ENCODE measurements at regions not wholly inside any gene's neighbourhood (a gene's known extent, or its start where the extent isn't known, plus 50 kb on each side); places are given as distances from the start of the nearest gene placed in this dataset.

DNA sequence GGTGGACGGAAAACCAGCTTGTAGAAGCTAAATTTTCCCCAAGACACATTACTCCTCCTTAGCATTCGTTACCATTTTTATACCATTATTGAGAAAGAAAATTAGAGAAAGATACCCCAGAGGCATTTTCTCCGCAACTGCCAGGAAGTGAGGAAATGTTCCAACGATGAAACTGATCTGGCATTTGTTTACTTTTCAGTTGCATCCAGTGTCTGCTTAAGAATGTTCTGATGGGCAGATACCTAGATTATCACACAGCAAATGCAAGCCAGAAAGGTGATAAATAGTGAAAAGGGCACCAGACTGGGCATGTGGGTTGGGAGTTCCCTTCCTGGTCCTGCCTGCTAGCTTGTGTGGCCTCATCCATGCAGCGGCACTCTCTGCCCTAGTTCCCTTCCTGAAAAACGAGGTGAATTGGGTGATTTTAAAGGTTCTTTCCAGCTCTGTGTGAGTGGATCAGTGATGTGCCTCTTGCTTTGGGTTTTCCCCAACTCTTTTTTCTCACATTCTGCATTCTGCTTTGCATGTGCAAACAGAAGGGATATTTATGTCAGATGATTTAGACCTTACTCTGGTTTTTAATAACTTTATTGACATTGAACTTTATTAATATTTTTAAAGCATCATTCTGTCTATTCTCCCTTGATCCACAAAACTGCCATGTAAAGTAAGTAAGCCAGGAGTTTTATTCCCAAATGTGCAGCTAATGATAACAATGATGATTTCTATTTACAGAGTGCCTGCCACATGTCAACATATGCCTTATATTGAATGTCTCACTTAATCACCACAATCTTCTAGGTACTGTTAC lies 139.6 kb downstream of the INSIG2 start:
- ChIA-PET SMC1A (ENCODE audit: uncharacterized antibody, unreplicated experiment) (interaction anchor here (0.5 to 1.7 kb wide), 5 partner anchors 10 to 632 kb away, joined by 3 to 5 read pairs (median 3); no protein-coding TSS in a partner anchor), POLR2A (interaction anchor here (0.5 to 0.8 kb wide), 2 partner anchors 18 to 21 kb away, joined by 3 read pairs; no protein-coding TSS in a partner anchor), CTCF (interaction anchor here (0.7 to 1.4 kb wide), 6 partner anchors 11 to 637 kb away, joined by 3 to 4 read pairs (median 3); no protein-coding TSS in a partner anchor), RAD21 (ENCODE audit: unreplicated experiment) (interaction anchor here (1.7 kb wide), 1 partner anchor 628 kb away, joined by 4 read pairs; no protein-coding TSS in a partner anchor)
- in situ Hi-C loops (cut with MboI) = no loop called here
- H2AFZ ChIP-seq (ENCODE audit: control insufficient read depth, low read depth, low read length) = peak overlapping the region; percentile 24
- H3K4me1 ChIP-seq (ENCODE audit: control insufficient read depth, insufficient read depth, low read length) = peaks cover 15% of the 10 kb centered on the region
- H4K20me1 ChIP-seq (ENCODE audit: control insufficient read depth, insufficient read depth) = no peaks in the 10 kb centered on the region
- BruUV-seq (replicated peaks) = no TSS peak
- 10% methylated on average over 6 of the region's 6 CpGs for WGBS (ENCODE audit: insufficient coverage, insufficient replicate concordance, low lambda C conversion rate, missing lambda C conversion rate)
- DNase-seq (ENCODE audit: low read depth, low spot score) = peak; percentile 48
- no peaks in the 10 kb centered on the region for H3K36me3 ChIP-seq (ENCODE audit: control insufficient read depth in 2 of 2, insufficient read depth in 2 of 2, low read length in 1 of 2)
- H3K79me2 ChIP-seq (ENCODE audit: control insufficient read depth, insufficient read depth, low read length) = no peaks in the 10 kb centered on the region
- peak overlapping the region; percentile 48 for H3K27ac ChIP-seq (ENCODE audit: control insufficient read depth, insufficient read depth)
- H3K27me3 ChIP-seq (replicated peaks in 1 of 2; ENCODE audit: control insufficient read depth in 2 of 2, insufficient read depth in 2 of 2, low read length in 1 of 2) = no peaks in the 10 kb centered on the region
- no peak overlapping the region for H3K4me3 ChIP-seq
- peak; percentile 23 for FAIRE-seq
- intact Hi-C loops (cut with micrococcal nuclease; ENCODE audit: unreplicated experiment) = no loop called here
- H3K9me3 ChIP-seq (replicated peaks; ENCODE audit: control insufficient read depth, insufficient read depth, low read length) = no peaks in the 10 kb centered on the region
- H3K9ac ChIP-seq (ENCODE audit: control insufficient read depth, insufficient read depth, low read length) = no peak overlapping the region
- ATAC-seq = peak; percentile 22
- H3K4me2 ChIP-seq (ENCODE audit: control insufficient read depth, insufficient read depth) = no peak overlapping the region
- TF ChIP-seq EGR1 (IDR thresholded peaks at IDR 0.05; ENCODE audit: borderline replicate concordance in 1 of 2, low read depth in 2 of 2, low read length in 2 of 2) (no peak), HDAC2 (IDR thresholded peaks at IDR 0.05) (no peak), NR2C1 (IDR thresholded peaks at IDR 0.05) (no peak), SIN3A (IDR thresholded peaks at IDR 0.05; ENCODE audit: low read depth, low read length) (no peak), WRNIP1 (IDR thresholded peaks at IDR 0.05; ENCODE audit: borderline replicate concordance, low read depth, low read length) (no peak), MXI1 (IDR thresholded peaks at IDR 0.05; ENCODE audit: low read depth, low read length) (no peak), NRF1 (conservative IDR thresholded peaks at IDR 0.05; ENCODE audit: low read depth, low read length) (no peak), BHLHE40 (IDR thresholded peaks at IDR 0.05; ENCODE audit: borderline replicate concordance in 1 of 2, low read depth in 2 of 2, low read length in 1 of 2) (no peak), ZNF622 (IDR thresholded peaks at IDR 0.05) (no peak), SUPT20H (IDR thresholded peaks at IDR 0.05; ENCODE audit: borderline replicate concordance, control insufficient read depth, low read depth, low read length) (no peak), CBX3 (IDR thresholded peaks at IDR 0.05; ENCODE audit: borderline replicate concordance, low read depth) (no peak), EP300 (IDR thresholded peaks at IDR 0.05; ENCODE audit: borderline replicate concordance in 1 of 2, control insufficient read depth in 1 of 2, low read depth in 2 of 2, low read length in 2 of 2) (peak in 1 of 2 experiments; percentile 33; a peak in 1 of 4 replicates), SRF (IDR thresholded peaks at IDR 0.05; ENCODE audit: low read depth in 2 of 2, low read length in 2 of 2) (no peak)
- TF ChIP-seq, protein P1, sequence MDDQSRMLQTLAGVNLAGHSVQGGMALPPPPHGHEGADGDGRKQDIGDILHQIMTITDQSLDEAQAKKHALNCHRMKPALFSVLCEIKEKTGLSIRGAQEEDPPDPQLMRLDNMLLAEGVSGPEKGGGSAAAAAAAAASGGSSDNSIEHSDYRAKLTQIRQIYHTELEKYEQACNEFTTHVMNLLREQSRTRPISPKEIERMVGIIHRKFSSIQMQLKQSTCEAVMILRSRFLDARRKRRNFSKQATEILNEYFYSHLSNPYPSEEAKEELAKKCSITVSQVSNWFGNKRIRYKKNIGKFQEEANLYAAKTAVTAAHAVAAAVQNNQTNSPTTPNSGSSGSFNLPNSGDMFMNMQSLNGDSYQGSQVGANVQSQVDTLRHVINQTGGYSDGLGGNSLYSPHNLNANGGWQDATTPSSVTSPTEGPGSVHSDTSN (IDR thresholded peaks at IDR 0.05; ENCODE audit: insufficient replicate concordance, low read depth, low read length) = no peak
- TF ChIP-seq, protein P2, sequence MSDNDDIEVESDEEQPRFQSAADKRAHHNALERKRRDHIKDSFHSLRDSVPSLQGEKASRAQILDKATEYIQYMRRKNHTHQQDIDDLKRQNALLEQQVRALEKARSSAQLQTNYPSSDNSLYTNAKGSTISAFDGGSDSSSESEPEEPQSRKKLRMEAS (IDR thresholded peaks at IDR 0.05; ENCODE audit: low read depth, low read length) = no peak
- TF ChIP-seq, protein P3, sequence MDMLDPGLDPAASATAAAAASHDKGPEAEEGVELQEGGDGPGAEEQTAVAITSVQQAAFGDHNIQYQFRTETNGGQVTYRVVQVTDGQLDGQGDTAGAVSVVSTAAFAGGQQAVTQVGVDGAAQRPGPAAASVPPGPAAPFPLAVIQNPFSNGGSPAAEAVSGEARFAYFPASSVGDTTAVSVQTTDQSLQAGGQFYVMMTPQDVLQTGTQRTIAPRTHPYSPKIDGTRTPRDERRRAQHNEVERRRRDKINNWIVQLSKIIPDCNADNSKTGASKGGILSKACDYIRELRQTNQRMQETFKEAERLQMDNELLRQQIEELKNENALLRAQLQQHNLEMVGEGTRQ (IDR thresholded peaks at IDR 0.05; ENCODE audit: borderline replicate concordance, low read depth, low read length) = no peak

All from GM12878 (cell line).